Loucy (cell line): ENCODE measurements at regions not wholly inside any gene's neighbourhood (a gene's known extent, or its start where the extent isn't known, plus 50 kb on each side); places are given as distances from the start of the nearest gene placed in this dataset.

ENCODE experiments used
- CTCF ChIP-seq: fragments of 200-600 bp; sonication (generic); conservative IDR thresholded peaks from 2 replicates; pipeline ENCODE4 v1.5.1; 2014; ENCODE audit warnings: mild to moderate bottlenecking, antibody characterized with exemption, low read length
- EZH2phosphoT487 ChIP-seq: fragments of 200-600 bp; IDR thresholded peaks from 2 replicates; pipeline ENCODE4 v1.6.1; 2018; ENCODE audit warnings: antibody characterized with exemption, mild to moderate bottlenecking, moderate library complexity, borderline replicate concordance

GRCh38 chr13:76440568-76440967, 445.6 kb downstream of the KCTD12 start:
- no peak for TF ChIP-seq CTCF
- no peak for TF ChIP-seq EZH2phosphoT487
